ENCODE measurements at regions not wholly inside any gene's neighbourhood (a gene's known extent, or its start where the extent isn't known, plus 50 kb on each side); places are given as distances from the start of the nearest gene placed in this dataset.

GRCh38 chr3:27545061-27545460 is 60.9 kb upstream of the SLC4A7 start:
- Histone ChIP-seq H3K36me3 (ENCODE audit: insufficient read depth, low read length) (no peaks in the 10 kb centered on the region), H3K9me3 (ENCODE audit: low read depth, low read length) (no peaks in the 10 kb centered on the region), H3K4me3 (no peak overlapping the region), H3K27ac (peak overlapping the region; percentile 19; the same call in 1 of the 2 replicates), H3K9ac (ENCODE audit: insufficient read length) (no peak overlapping the region)
- TF ChIP-seq FOXP2 (optimal IDR thresholded peaks at IDR 0.05; ENCODE audit: control extremely low read depth, extremely low read length, insufficient read depth): no peak
- TF ChIP-seq POLR2AphosphoS5 (IDR thresholded peaks at IDR 0.05; ENCODE audit: borderline replicate concordance, low read depth, low read length): no peak
- no peak for TF ChIP-seq EZH2 (IDR thresholded peaks at IDR 0.05)
- DNase-seq (ENCODE audit: low read depth, low spot score): no peak

- H3K4me3 ChIP-seq: no peak overlapping the region
- DNase-seq (ENCODE audit: low read depth, low spot score): no peak
- H3K9me3 ChIP-seq (ENCODE audit: low read depth, low read length): no peaks in the 10 kb centered on the region
- peak overlapping the region; percentile 19; the same call in 1 of the 2 replicates for H3K27ac ChIP-seq
- H3K9ac ChIP-seq (ENCODE audit: insufficient read length): no peak overlapping the region
- TF ChIP-seq FOXP2 (optimal IDR thresholded peaks at IDR 0.05; ENCODE audit: control extremely low read depth, extremely low read length, insufficient read depth) (no peak), POLR2AphosphoS5 (IDR thresholded peaks at IDR 0.05; ENCODE audit: borderline replicate concordance, low read depth, low read length) (no peak), EZH2 (IDR thresholded peaks at IDR 0.05) (no peak)
- no peaks in the 10 kb centered on the region for H3K36me3 ChIP-seq (ENCODE audit: insufficient read depth, low read length)
These were observed 60.2 kb upstream of the SLC4A7 start for GRCh38 chr3:27544372-27544865.

GRCh38 chr3:27542476-27542875 is 58.3 kb upstream of the SLC4A7 start:
- no peaks in the 10 kb centered on the region for H3K9me3 ChIP-seq (ENCODE audit: low read depth, low read length)
- H3K4me3 ChIP-seq: no peak overlapping the region
- no peaks in the 10 kb centered on the region for H3K36me3 ChIP-seq (ENCODE audit: insufficient read depth, low read length)
- no peak overlapping the region for H3K9ac ChIP-seq (ENCODE audit: insufficient read length)
- H3K27ac ChIP-seq: no peak overlapping the region
- DNase-seq (ENCODE audit: low read depth, low spot score): no peak
- TF ChIP-seq FOXP2 (optimal IDR thresholded peaks at IDR 0.05; ENCODE audit: control extremely low read depth, extremely low read length, insufficient read depth) (no peak), EZH2 (IDR thresholded peaks at IDR 0.05) (no peak), POLR2AphosphoS5 (IDR thresholded peaks at IDR 0.05; ENCODE audit: borderline replicate concordance, low read depth, low read length) (no peak)

- H3K9ac ChIP-seq (ENCODE audit: insufficient read length): no peak overlapping the region
- DNase-seq (ENCODE audit: low read depth, low spot score): no peak
- TF ChIP-seq FOXP2 (optimal IDR thresholded peaks at IDR 0.05; ENCODE audit: control extremely low read depth, extremely low read length, insufficient read depth): no peak
- TF ChIP-seq POLR2AphosphoS5 (IDR thresholded peaks at IDR 0.05; ENCODE audit: borderline replicate concordance, low read depth, low read length): no peak
- no peak for TF ChIP-seq EZH2 (IDR thresholded peaks at IDR 0.05)
- H3K27ac ChIP-seq: no peak overlapping the region
- H3K9me3 ChIP-seq (ENCODE audit: low read depth, low read length): no peaks in the 10 kb centered on the region
- no peak overlapping the region for H3K4me3 ChIP-seq
- no peaks in the 10 kb centered on the region for H3K36me3 ChIP-seq (ENCODE audit: insufficient read depth, low read length)
These were observed 56.0 kb upstream of the SLC4A7 start for GRCh38 chr3:27540231-27540630.

GRCh38 chr3:27536491-27536890 is 52.3 kb upstream of the SLC4A7 start:
- H3K9ac ChIP-seq (ENCODE audit: insufficient read length): no peak overlapping the region

GRCh38 chr3:27535809-27536392 is 51.7 kb upstream of the SLC4A7 start:
- Histone ChIP-seq H3K9ac (ENCODE audit: insufficient read length) (no peak overlapping the region), H3K27ac (no peak overlapping the region), H3K4me3 (no peak overlapping the region), H3K36me3 (ENCODE audit: insufficient read depth, low read length) (no peaks in the 10 kb centered on the region), H3K9me3 (ENCODE audit: low read depth, low read length) (no peaks in the 10 kb centered on the region)
- no peak for DNase-seq (ENCODE audit: low read depth, low spot score)
- no peak for TF ChIP-seq EZH2 (IDR thresholded peaks at IDR 0.05)
- TF ChIP-seq POLR2AphosphoS5 (IDR thresholded peaks at IDR 0.05; ENCODE audit: borderline replicate concordance, low read depth, low read length): no peak
- TF ChIP-seq FOXP2 (optimal IDR thresholded peaks at IDR 0.05; ENCODE audit: control extremely low read depth, extremely low read length, insufficient read depth): no peak

More at GRCh38 chr3:27536491-27536890, 52.3 kb upstream of the SLC4A7 start:
- Histone ChIP-seq H3K4me3 (no peak overlapping the region), H3K36me3 (ENCODE audit: insufficient read depth, low read length) (no peaks in the 10 kb centered on the region), H3K27ac (no peak overlapping the region), H3K9me3 (ENCODE audit: low read depth, low read length) (no peaks in the 10 kb centered on the region)
- TF ChIP-seq FOXP2 (optimal IDR thresholded peaks at IDR 0.05; ENCODE audit: control extremely low read depth, extremely low read length, insufficient read depth) (no peak), POLR2AphosphoS5 (IDR thresholded peaks at IDR 0.05; ENCODE audit: borderline replicate concordance, low read depth, low read length) (no peak), EZH2 (IDR thresholded peaks at IDR 0.05) (no peak)
- no peak for DNase-seq (ENCODE audit: low read depth, low spot score)

GRCh38 chr3:27533718-27534573 is 49.8 kb upstream of the SLC4A7 start:
- DNase-seq (ENCODE audit: low read depth, low spot score): no peak
- no peak overlapping the region for H3K9ac ChIP-seq (ENCODE audit: insufficient read length)
- H3K4me3 ChIP-seq: no peak overlapping the region
- TF ChIP-seq POLR2AphosphoS5 (IDR thresholded peaks at IDR 0.05; ENCODE audit: borderline replicate concordance, low read depth, low read length): no peak
- TF ChIP-seq FOXP2 (optimal IDR thresholded peaks at IDR 0.05; ENCODE audit: control extremely low read depth, extremely low read length, insufficient read depth): no peak
- no peak for TF ChIP-seq EZH2 (IDR thresholded peaks at IDR 0.05)
- no peak overlapping the region for H3K27ac ChIP-seq
- no peaks in the 10 kb centered on the region for H3K9me3 ChIP-seq (ENCODE audit: low read depth, low read length)
- H3K36me3 ChIP-seq (ENCODE audit: insufficient read depth, low read length): no peaks in the 10 kb centered on the region

Data from SK-N-MC (cell line).